ENCODE measurements at regions not wholly inside any gene's neighbourhood (a gene's known extent, or its start where the extent isn't known, plus 50 kb on each side); places are given as distances from the start of the nearest gene placed in this dataset.

DNA sequence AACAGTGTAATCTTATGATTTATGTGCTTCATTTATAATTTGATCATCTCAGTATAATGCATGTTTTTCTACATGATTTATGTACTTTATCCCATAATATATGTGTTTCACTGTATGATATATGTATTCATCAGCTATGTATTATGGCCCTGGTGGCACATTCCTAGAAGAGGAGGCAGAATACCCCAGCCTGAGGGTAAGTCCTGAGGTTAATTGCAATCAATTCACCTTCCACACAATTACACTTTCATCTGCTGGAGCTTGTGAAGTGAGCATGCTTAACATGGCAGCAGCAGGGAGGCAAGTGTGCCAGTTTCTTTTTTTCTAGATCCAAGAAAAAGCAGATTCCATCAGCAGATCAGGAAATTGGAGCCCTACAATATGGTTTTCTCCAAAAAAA, 81.2 kb downstream of the CXXC4 start:
- H3K79me2 ChIP-seq (ENCODE audit: low read length) = no peaks in the 10 kb centered on the region
- no peaks in the 10 kb centered on the region for H3K36me3 ChIP-seq (ENCODE audit: low read depth, low read length)
- peaks cover 9% of the 10 kb centered on the region; the same call in 1 of the 2 replicates for H3K27me3 ChIP-seq (ENCODE audit: low read length)
- BruUV-seq (replicated peaks) = no TSS peak
- no peaks in the 10 kb centered on the region for H3K9me2 ChIP-seq (replicated peaks; ENCODE audit: low read length)
- ChIA-PET POLR2A (ENCODE audit: unreplicated experiment) (no interaction called here), CTCF (no interaction called here)
- no peak overlapping the region for H3K4me3 ChIP-seq (ENCODE audit: low read length)
- no peaks in the 10 kb centered on the region for H3K9me3 ChIP-seq (ENCODE audit: low read length)
- H3K4me1 ChIP-seq (ENCODE audit: insufficient read depth, low read length) = no peaks in the 10 kb centered on the region
- DNase-seq = no peak
- no peak overlapping the region for H3K27ac ChIP-seq (ENCODE audit: low read length)
- intact Hi-C loops (cut with micrococcal nuclease) = no loop called here
- ATAC-seq = no peak
- no peaks in the 10 kb centered on the region for H4K20me1 ChIP-seq (ENCODE audit: low read length)
- H3K9ac ChIP-seq (ENCODE audit: low read length) = no peak overlapping the region
- H3K4me2 ChIP-seq (ENCODE audit: low read length) = no peak overlapping the region
- H3F3A ChIP-seq (ENCODE audit: low read length, unreplicated experiment) = no peaks in the 10 kb centered on the region
- no peak overlapping the region for H2AFZ ChIP-seq (ENCODE audit: low read length)
- TF ChIP-seq CTCF (conservative IDR thresholded peaks at IDR 0.05; ENCODE audit: low read depth, low read length) (no peak), EZH2phosphoT487 (IDR thresholded peaks at IDR 0.05; ENCODE audit: borderline replicate concordance, low read length) (no peak), EZH2 (IDR thresholded peaks at IDR 0.05; ENCODE audit: low read length, unreplicated experiment) (no peak)

GRCh38 chr4:104412344-104412743, 82.3 kb downstream of the CXXC4 start:
- Histone ChIP-seq H3K27ac (ENCODE audit: low read length) (no peak overlapping the region), H3K4me1 (ENCODE audit: insufficient read depth, low read length) (no peaks in the 10 kb centered on the region), H2AFZ (ENCODE audit: low read length) (no peak overlapping the region), H3K9me3 (ENCODE audit: low read length) (no peaks in the 10 kb centered on the region), H3K4me3 (ENCODE audit: low read length) (no peak overlapping the region), H3K79me2 (ENCODE audit: low read length) (no peaks in the 10 kb centered on the region), H3K36me3 (ENCODE audit: low read depth, low read length) (no peaks in the 10 kb centered on the region), H3K4me2 (ENCODE audit: low read length) (no peak overlapping the region), H3K9me2 (replicated peaks; ENCODE audit: low read length) (no peaks in the 10 kb centered on the region), H3F3A (ENCODE audit: low read length, unreplicated experiment) (no peaks in the 10 kb centered on the region), H3K9ac (ENCODE audit: low read length) (no peak overlapping the region), H3K27me3 (ENCODE audit: low read length) (peaks cover 10% of the 10 kb centered on the region; the same call in 1 of the 2 replicates), H4K20me1 (ENCODE audit: low read length) (no peaks in the 10 kb centered on the region)
- DNase-seq = no peak
- intact Hi-C loops (cut with micrococcal nuclease) = no loop called here
- no TSS peak for BruUV-seq (replicated peaks)
- no peak for ATAC-seq
- POLR2A ChIA-PET (ENCODE audit: unreplicated experiment) = no interaction called here
- CTCF ChIA-PET = no interaction called here
- no peak for TF ChIP-seq EZH2 (IDR thresholded peaks at IDR 0.05; ENCODE audit: low read length, unreplicated experiment)
- TF ChIP-seq EZH2phosphoT487 (IDR thresholded peaks at IDR 0.05; ENCODE audit: borderline replicate concordance, low read length) = no peak
- TF ChIP-seq CTCF (conservative IDR thresholded peaks at IDR 0.05; ENCODE audit: low read depth, low read length) = no peak

GRCh38 chr4:104411502-104411901, 83.2 kb downstream of the CXXC4 start:
- CTCF ChIA-PET = no interaction called here
- H3K27me3 ChIP-seq (ENCODE audit: low read length) = peaks cover 10% of the 10 kb centered on the region; the same call in 1 of the 2 replicates

More at GRCh38 chr4:104411502-104411901, 83.2 kb downstream of the CXXC4 start:
- H3K36me3 ChIP-seq (ENCODE audit: low read depth, low read length) = no peaks in the 10 kb centered on the region
- DNase-seq (no peak), ATAC-seq (no peak)
- H3K9me3 ChIP-seq (ENCODE audit: low read length) = no peaks in the 10 kb centered on the region
- BruUV-seq (replicated peaks) = no TSS peak
- H3K4me3 ChIP-seq (ENCODE audit: low read length) = no peak overlapping the region
- no peaks in the 10 kb centered on the region for H4K20me1 ChIP-seq (ENCODE audit: low read length)
- no peaks in the 10 kb centered on the region for H3K9me2 ChIP-seq (replicated peaks; ENCODE audit: low read length)
- intact Hi-C loops (cut with micrococcal nuclease) = no loop called here
- no peak overlapping the region for H3K4me2 ChIP-seq (ENCODE audit: low read length)
- POLR2A ChIA-PET (ENCODE audit: unreplicated experiment) = no interaction called here
- TF ChIP-seq CTCF (conservative IDR thresholded peaks at IDR 0.05; ENCODE audit: low read depth, low read length) (no peak), EZH2 (IDR thresholded peaks at IDR 0.05; ENCODE audit: low read length, unreplicated experiment) (no peak), EZH2phosphoT487 (IDR thresholded peaks at IDR 0.05; ENCODE audit: borderline replicate concordance, low read length) (no peak)
- no peaks in the 10 kb centered on the region for H3F3A ChIP-seq (ENCODE audit: low read length, unreplicated experiment)
- H3K79me2 ChIP-seq (ENCODE audit: low read length) = no peaks in the 10 kb centered on the region
- no peak overlapping the region for H3K9ac ChIP-seq (ENCODE audit: low read length)
- H3K27ac ChIP-seq (ENCODE audit: low read length) = no peak overlapping the region
- no peaks in the 10 kb centered on the region for H3K4me1 ChIP-seq (ENCODE audit: insufficient read depth, low read length)
- no peak overlapping the region for H2AFZ ChIP-seq (ENCODE audit: low read length)

Data from PC-3 (cell line).